ENCODE measurements at regions not wholly inside any gene's neighbourhood (a gene's known extent, or its start where the extent isn't known, plus 50 kb on each side); places are given as distances from the start of the nearest gene placed in this dataset.

- TF ChIP-seq CTCF (conservative IDR thresholded peaks at IDR 0.05) (no peak), ZFX (IDR thresholded peaks at IDR 0.05) (no peak)
Observed at GRCh38 chr17:77072670-77073069, 68.1 kb upstream of the SEC14L1 start.

GRCh38 chr17:77074681-77075080 lies 66.1 kb upstream of the SEC14L1 start:
- no peak overlapping the region for H3K27ac ChIP-seq
- TF ChIP-seq CTCF (conservative IDR thresholded peaks at IDR 0.05) (no peak), ZFX (IDR thresholded peaks at IDR 0.05) (no peak)

More at GRCh38 chr17:77072670-77073069, 68.1 kb upstream of the SEC14L1 start:
- no peak overlapping the region for H3K27ac ChIP-seq

GRCh38 chr17:77076124-77076830 lies 64.5 kb upstream of the SEC14L1 start:
- TF ChIP-seq ZFX (IDR thresholded peaks at IDR 0.05), result no peak
- no peak for TF ChIP-seq CTCF (conservative IDR thresholded peaks at IDR 0.05)
- H3K27ac ChIP-seq, result no peak overlapping the region

- TF ChIP-seq ZFX (IDR thresholded peaks at IDR 0.05), result no peak
- no peak for TF ChIP-seq CTCF (conservative IDR thresholded peaks at IDR 0.05)
- H3K27ac ChIP-seq, result no peak overlapping the region
Observed at GRCh38 chr17:77083531-77083930, 57.2 kb upstream of the SEC14L1 start.

GRCh38 chr17:77085926-77086432 lies 54.8 kb upstream of the SEC14L1 start:
- TF ChIP-seq CTCF (conservative IDR thresholded peaks at IDR 0.05), result no peak
- no peak for TF ChIP-seq ZFX (IDR thresholded peaks at IDR 0.05)
- H3K27ac ChIP-seq, result no peak overlapping the region

- no peak overlapping the region for H3K27ac ChIP-seq
- TF ChIP-seq CTCF (conservative IDR thresholded peaks at IDR 0.05) (peak; percentile 96), ZFX (IDR thresholded peaks at IDR 0.05) (no peak)
Observed at GRCh38 chr17:77086433-77087010, 54.2 kb upstream of the SEC14L1 start.

GRCh38 chr17:77087650-77088454 lies 52.9 kb upstream of the SEC14L1 start:
- peak overlapping the region; percentile 88 for H3K27ac ChIP-seq
- TF ChIP-seq CTCF (conservative IDR thresholded peaks at IDR 0.05) (no peak), ZFX (IDR thresholded peaks at IDR 0.05) (no peak)

All from C4-2B (cell line).